DMS 273 (cell line): ENCODE measurements at regions not wholly inside any gene's neighbourhood (a gene's known extent, or its start where the extent isn't known, plus 50 kb on each side); places are given as distances from the start of the nearest gene placed in this dataset.

ENCODE experiments used
- DNase-seq: peaks from one replicate; lab custom pipeline; 2025; ENCODE audit not compliant: unreplicated experiment; lab: John Stamatoyannopoulos, UW

DNA sequence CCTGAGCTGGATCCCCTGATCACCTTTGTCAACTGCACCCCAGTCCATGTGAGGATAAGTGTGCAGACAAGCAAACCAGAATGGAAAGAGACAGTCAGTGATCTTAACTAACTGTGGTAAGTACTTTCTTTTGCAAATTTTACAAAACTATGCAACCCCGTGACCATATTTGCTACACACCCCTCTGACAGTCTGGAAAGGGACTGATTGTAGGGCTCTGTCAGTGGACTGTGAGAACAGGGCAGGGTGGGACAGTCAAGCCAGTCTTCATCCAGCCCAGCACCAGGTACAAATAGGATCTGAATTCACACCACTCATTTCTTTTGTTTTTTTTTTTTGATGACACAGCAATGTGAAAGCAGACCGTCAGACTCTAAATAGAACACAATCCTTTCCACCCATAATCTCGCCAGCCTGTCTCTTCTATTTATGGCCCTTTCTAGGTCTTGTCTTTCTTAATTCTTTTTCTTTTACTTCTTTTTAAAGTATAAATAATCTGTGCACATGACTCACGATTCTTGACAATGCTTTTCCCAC, 165.6 kb downstream of the ARL6IP6 start:
- no peak for DNase-seq

DNA sequence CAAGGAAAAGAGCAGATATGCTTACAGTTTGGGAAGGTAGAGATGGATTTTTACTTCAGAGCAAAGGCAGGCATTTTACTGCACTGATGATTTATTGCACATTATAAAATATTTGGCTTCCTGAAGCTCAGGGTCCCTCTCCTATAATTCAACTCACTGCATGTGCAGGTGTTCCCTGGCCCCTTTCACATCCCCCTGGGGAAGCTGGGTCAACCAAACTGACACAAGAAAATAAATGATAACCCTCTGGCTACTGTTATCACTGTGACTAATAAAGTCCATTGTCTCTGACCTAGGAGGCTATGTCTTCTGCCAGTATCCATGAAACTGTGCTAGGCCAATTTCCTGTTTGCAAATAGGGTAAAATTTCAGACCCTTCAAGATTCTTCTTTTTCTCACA, 163.1 kb downstream of the ARL6IP6 start:
- DNase-seq: no peak

DNA sequence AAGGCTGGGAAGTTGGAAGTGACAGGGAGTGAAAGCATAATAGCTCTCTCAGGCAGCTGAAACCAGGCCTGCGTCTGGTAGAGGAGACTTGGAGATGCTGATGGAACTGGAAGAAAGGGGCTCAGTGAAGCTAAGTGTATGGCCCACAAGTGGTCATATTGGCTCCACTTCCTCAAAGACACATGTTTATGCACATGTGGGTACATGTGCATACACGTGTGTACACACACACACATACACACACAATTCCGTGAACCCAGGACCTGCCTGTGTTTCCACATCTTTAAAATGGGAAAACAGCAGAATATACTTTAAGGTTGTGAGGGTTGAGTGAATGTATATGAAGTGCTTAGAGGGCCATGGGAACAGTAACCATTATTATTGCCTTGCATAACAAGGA, 160.9 kb downstream of the ARL6IP6 start:
- DNase-seq: no peak

DNA sequence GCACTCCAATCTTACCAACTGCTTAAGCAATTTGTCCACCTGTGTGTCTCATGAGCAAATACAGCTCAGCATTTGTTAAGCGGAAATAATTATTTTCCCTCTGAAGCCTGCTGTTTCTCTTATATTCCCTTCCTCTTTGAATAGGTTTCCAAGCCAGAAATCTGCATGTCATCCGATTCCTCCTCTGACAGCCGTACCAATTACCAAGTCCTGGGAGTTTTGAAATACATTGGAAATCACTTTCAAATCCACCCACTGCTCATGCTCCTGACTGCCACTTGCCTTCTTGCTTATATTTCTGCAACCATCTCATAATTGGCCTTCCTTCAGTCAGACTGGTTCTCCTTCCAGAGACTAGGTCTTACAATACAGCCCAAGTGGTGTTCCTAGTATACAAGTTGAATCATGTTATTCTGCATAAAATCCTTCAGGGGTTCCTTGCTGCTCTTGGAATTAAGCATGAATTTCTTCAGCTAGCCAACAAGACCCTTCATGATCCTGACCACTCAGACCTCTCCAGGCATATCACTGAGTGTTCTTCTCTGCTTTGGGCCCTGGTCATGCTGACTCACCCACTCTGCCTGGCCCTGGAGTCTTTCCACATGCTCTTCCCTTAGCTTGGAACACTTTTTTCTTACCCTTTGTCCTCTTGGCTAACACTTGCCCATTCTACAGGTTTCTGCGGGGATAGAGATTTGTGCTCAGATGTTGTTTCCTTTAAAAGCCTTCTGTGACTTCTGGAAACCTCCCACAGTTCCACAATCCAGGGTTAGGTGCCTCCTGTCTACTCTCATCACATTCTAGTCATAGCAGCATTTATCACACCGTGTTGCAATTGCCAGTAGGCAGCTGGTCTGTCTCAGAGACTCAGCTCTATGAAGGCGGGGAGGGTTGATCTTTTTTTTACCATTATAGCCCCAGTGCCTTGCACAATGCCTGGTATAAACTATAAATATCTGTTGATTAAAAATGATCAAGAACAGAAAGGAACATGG, 157.6 kb downstream of the ARL6IP6 start:
- no peak for DNase-seq

DNA sequence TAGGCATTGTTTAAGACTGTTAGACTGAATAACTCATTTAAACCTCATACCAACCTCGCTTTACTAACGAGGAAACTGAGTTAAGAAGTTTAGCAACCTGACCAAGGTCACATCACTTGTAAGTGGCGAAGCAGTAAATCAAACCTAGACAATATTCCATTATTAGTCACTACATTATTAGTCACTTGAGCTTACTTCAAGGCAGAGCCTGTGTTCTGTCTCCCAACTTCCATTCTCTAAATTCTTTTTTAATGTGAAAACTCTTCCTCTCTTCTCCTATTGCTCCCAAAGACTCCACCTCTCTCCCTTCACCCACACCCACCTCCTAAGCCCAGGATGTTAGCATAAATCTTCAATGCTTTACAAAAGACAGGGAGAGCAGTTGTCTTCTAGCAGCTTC, 156.5 kb downstream of the ARL6IP6 start:
- DNase-seq: no peak

DNA sequence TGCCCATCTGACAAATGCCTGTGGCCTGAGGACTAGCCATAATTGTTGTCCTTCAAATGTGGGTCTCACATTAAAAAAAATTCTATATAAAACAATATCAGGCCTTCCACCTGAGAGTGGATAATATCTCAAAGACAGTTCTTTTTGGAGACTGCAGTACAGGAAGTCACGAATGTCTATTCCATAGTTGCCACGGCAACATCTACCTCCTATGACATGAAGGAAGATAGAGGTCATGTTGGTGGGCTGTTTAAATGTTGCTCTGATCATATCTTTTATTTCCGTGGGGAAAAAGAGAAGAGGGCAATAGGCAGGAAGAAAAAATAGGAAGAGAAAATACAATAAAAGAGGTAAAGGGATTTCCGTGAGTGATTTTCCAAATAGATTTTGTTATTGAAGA, 151.8 kb downstream of the ARL6IP6 start:
- DNase-seq: no peak

DNA sequence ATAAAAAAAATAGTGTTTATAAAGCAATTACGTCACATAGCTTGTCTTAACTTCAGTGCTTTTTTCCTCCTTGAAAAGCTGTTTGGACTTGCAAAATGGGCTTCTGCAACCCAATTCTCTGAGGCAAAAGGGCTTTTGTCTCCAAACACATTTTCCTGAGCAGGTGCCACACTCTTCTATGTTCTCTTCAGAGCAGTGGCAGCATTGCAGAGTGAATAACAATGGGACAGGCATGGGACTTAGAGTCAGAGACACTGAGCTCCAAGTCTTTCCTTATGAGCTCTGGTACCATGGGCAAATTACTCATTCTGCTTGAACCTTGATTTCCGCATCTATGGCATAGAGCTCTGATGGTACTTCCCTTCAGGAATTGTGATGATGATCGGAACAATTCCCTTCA, 149.0 kb downstream of the ARL6IP6 start:
- DNase-seq: no peak

DNA sequence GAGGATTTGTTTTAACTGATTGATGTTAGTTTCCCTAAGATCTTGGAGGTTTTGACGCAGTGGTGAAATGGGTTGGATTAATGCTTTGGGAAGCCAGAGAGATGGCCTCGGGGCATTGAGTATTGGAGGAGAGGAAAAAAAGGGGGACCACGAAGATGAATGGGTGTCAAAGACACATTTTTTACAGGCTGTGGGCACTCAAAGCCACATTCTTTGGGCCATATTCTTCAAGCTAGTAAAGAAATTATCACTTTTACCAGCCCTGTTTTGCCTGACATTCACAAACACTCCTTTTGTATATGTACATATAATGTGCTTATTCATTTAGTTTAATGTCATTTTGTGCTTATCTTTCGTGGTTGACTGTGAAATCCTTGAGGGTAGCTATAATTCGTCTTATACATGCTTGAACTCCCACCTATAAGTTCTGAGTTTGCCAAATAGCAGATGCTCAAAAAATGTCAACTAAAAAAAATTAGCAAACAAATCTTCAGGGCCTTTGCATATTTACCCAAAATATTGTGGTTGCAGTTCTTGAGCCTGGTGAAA, 146.3 kb downstream of the ARL6IP6 start:
- no peak for DNase-seq

DNA sequence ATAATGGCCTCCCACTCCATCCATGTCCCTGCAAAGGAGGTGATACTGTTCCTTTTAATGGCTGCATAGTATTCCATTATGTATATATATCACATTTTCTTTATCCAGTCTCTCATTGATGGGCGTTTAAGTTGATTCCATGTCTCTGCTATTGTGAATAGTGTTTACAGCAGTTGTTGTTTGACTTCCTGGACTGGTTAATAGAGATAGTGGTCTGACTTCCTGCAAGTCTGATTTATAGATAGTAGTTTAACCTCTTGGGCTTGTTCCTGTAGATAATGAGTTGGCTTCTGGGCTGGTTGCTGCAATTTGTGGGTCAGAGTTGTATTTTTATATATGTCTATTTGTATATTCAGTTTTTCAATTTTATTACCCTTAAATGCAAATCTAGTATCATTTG, 145.4 kb downstream of the ARL6IP6 start:
- no peak for DNase-seq

DNA sequence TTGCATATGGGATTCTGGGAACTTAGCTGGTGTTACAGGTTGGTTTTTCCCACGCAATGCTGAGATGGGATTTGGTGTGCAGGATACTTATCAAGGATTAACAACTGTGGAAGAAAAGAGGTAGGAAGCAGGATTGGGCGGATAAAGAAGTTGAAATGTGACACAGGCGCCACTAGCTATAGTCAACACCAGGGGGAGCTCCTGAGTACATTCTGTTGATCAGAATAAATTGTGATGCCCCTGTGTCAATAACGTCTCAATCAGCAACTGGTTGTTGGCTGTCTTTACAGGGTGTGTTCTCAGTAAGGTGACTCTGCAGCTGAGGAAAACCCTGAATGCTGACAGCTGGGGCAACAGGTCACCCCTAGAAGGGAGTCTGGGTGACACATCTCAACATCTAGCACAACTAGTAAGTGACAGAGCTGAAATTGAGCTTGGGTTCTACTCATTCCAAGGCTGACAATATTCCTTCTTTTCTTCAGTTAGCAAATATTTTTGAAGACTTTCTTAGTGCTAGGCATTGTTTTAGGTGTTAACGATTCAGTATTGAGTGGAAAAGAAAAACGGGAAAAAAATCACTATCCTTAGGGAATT, 143.0 kb downstream of the ARL6IP6 start:
- DNase-seq: peak; percentile 73

DNA sequence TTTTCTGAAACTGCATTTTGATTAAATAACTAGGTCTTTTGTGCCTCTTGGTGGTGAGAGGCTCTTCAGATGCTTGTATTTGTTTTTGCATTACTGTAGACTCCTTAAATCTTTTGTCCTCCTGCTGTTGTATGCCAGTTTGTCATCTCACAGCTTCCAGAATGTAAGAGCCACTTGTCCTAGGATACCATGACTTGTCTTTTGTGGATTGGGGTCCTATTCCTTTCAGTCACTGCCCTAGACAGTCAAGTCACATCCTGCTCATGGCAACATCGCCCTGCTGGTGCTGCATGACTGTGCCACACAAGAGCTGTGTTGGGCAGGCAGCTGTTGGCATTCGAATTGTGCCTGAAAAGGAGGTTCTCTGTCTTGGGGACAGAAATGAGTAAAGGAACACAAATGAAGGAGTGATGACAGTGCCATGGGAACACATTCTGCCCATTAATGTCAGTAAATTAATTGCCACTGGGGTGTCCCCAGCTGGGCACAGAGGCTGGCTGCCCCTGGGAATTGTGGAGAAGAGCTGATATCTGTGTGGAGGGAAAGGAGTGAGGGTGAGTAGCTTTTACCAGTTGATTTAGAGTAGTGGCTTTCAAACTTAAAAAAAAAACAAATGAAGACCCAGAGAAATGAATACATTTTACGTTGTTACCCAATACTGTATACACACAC, 140.3 kb downstream of the ARL6IP6 start:
- no peak for DNase-seq

DNA sequence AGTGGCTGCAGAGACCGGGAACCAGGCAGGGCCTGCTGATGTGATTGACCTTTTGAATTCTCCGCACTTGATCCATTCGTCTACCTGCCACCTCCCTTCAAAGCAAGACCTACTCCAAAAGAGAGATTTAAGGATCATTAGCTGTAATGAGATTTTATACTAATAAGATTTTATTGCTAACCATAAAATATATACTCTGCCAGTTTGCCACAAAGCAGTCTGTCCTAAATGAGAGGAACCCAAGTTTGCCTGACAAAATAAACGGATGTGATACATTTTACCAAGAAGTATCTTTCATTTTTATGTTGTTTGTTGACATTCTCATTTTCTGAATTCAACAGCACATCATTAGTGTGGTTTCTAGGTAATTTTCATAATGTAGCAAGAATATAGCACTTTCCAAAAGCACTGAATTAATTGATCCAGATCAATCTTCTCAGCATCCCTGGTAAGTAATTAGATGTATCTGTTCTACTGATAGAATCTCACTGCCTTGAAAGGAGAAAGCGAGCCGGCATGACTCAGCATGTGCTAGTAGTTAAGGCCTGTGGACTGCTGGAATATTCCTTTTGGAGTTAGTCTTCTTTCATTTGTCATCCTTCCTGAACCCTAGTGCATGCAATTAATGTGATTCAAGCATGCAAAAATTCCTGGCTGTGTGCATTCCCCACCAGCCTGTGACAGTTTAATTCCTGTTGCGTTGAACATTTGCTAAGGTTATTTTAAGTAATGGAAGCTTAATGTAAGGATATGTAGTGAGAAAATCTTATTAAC, 128.5 kb downstream of the ARL6IP6 start:
- no peak for DNase-seq

DNA sequence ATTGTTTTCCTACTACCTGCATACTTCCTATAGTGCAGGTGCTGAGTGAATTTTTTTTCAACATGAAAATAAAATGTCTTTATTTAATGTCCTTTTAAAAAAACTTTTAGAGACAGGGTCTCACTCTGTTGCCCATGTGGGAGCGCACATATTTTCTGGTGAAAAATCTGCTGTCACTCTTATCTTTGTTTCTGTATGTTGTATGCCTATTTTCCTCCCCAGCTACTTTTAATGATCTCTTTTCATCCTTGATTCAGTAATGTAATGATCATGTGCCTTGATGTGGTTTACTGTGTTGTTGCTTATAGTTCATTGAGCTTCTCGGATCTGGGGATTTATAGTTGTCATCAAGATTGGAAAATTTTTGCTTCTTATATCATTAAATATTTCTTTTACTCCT, 117.3 kb downstream of the ARL6IP6 start:
- DNase-seq: no peak

DNA sequence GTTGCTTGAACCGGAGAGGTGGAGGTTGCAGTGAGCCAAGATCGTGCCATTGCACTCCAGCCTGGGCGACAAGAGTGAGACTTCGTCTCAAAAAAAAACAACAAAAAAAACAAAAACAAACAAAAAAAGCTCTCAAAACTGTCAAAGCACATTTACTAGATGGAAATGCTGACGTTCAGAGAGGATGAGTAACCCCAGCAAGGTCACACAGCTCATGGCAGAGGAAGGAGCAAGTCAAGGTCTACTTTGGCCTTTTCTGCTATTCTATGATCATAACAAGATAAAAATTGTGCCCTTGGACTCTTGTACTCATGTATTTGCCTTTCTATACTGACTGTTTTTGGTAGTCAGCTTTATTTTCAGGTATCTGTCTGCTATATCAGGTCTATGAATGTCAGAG, 109.5 kb downstream of the ARL6IP6 start:
- DNase-seq: no peak

DNA sequence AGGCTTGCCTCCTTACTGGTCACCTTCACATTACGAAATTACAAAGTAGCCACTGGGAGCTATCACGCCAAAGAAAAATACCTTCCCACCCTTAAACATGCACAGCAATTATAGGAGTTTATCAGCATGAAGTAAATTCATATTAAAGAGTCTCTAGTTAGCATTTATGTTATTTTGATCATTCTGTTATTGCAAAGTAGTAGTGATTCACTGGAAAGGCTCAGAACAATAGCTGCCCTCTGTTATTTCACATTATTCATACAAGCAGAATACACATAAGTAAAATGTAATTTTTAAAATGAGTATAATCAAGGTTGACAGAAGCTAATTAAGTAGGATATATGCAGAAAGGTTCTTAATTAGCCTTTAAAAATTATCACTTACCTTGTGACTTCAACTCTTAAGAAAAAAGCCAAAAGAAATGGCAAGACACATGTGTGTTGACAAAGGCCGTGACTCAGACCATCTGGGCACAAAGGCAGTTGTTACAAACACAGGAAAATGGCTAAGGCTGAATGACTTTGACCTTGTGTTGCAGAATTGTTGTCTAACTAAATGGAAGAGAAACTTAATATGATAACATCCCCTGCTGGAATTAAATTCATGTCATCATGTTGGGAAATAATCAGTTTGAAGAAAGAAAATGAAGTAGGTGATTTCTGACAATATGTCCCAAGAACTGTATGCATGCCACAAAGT, 108.3 kb downstream of the ARL6IP6 start:
- DNase-seq: peak; percentile 32

DNA sequence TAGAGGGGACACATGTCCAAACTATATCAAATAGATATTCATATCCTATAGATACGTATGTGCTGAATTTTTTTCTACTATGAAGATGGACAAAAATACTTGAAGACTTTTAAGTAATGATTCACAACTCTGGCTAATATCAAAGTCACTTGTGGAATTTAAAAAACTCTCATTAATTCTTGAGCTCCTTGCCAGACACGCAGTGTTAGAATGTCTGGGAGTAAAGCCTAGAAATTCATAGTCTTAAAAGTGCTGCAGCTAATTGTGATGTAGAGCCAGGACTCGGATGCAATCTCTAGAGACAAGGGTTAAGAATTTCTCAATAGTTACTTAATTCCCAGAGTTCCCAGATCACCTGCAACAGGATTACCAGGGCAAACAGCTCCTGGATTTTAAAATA, 107.4 kb downstream of the ARL6IP6 start:
- no peak for DNase-seq

DNA sequence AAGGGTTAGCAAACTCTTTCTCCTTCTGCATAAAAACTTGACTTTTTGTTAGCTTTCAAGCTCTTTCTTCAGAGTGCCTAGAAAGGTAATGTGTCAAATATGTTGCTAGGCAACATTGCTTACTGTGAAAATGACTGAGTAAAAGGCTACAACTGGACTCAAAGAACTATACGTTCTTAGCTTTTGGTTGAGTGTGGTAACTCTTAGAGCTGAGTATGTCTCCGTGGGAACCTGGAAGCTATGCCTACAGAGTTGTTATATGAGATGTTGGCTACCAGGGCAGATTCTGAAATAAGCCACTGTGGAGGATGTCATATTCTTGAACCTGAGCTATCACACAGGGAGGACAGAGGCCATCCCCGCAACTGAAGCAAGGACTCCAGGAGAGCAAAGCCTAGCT, 105.5 kb downstream of the ARL6IP6 start:
- DNase-seq: no peak

DNA sequence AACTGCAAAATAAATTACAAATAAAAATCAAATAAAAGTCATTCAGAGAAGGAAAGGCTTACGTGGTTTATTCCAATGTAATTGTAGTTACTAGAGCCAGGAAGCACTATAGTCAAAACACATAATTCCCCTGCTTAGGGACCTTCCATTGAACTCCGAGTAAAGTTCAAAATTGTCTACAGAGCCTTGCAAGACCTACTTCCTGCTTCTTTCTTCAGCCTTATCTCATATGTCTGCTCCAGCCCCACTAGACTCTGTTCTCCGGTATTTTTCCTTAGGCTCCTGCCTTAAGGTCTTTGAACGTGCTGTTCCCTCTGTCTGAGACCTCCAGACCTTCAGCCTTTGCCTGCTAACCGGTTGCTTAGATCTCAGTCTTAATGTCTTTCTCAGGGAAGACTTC, 104.3 kb downstream of the ARL6IP6 start:
- DNase-seq: no peak

DNA sequence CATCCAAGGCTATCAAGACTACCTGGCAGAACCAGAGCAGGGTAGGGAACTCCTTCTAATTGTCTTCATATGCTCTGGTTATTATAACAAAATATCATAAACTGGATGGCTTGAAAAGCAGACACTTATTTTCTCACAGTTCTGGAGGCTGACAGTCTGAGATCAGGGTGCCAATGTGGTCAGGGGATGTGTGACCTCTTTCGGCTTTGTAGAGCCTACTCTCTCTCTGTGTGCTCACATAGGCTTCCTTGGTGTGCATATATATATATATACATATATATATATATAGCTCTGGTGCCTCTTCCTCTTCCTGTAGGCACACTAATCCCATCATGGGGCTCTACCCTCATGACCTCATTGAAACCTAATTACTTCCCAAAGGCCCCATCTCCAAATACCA, 101.6 kb downstream of the ARL6IP6 start:
- no peak for DNase-seq

DNA sequence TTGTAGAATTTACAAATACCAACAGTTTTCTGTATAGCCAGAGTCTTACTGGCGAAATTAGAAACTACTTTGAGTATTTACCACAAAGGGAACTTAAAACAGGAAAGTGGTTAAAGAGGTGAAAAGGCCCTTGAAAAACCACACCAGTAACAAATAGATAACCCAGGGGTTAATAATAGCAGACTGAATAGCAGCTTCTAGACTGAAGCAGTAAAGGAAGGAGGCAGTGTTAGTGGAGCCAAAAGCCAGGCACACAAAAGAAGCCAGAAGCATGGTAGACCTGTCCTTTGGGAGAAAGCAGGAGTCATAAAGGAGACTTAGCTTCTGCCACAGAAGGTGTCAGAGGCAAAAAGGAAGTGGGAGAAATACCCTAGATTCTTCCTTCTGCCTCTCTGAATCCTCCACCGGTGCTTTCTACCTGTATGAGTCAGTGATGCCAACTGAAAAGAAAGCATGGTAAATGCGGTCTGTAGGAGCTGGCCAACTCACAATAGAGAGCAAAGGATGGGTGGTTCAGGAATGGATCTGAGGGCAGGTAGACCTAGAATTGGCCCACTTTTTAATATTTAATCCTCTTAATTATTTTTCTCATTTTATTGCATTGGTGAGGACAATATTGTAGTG, 97.3 kb downstream of the ARL6IP6 start:
- no peak for DNase-seq
